Temporal lobe (tissue), 1 donor: ENCODE measurements at regions not wholly inside any gene's neighbourhood (a gene's known extent, or its start where the extent isn't known, plus 50 kb on each side); places are given as distances from the start of the nearest gene placed in this dataset. TPM values are rescaled to one million over a fixed set of nuclear protein-coding genes. Genes with fewer than 3 reads are reported as not detected.

ENCODE experiments used
- small RNA-seq: library from RNA; depleted of rRNA; stranded (forward); fragments of <200 nt; gene quantifications from one replicate; pipeline ENCODE3, GENCODE V24; 2014; ENCODE audit warnings: low replicate concordance

Small RNA genes lying in the stretch of these regions (small RNA-seq; reads per million reads assigned to genes)
- gene AC093787.1, result not detected
